HCT116 (cell line): ENCODE measurements at regions not wholly inside any gene's neighbourhood (a gene's known extent, or its start where the extent isn't known, plus 50 kb on each side); places are given as distances from the start of the nearest gene placed in this dataset.

Source experiments
- ATAC-seq: fragments of 200-7000 bp; cut with Tn5 transposase; 2 replicates; pipeline ENCODE4 v1.9.1; 2020; ENCODE audit warnings: mild to moderate bottlenecking, moderate library complexity
- BruUV-seq: library from RNA; stranded (reverse); fragments of 400-500 nt; replicated peaks from 2 replicates; lab custom pipeline; 2021; lab: Mats Ljungman, UMichigan
- CTCF ChIA-PET: fragments of 300-600 bp; sonication (Branson Sonifier 250); formaldehyde crosslinking; loops from one replicate; lab custom pipeline; 2021; ENCODE audit warnings: antibody characterized with exemption; lab: Charles Lee
- POLR2A ChIA-PET: fragments of 300-600, 350-600 bp; sonication (Branson Sonifier 250); formaldehyde crosslinking; loops from one replicate; lab custom pipeline; 2021; ENCODE audit warnings: antibody characterized with exemption; lab: Charles Lee
- RAD21 ChIA-PET, 2 experiments: fragments of 300-600 bp; sonication (Branson Sonifier 250); formaldehyde crosslinking; loops; one replicate each; lab custom pipeline; 2023; ENCODE audit warnings: low total read pairs in 2 of 2; ENCODE audit not compliant: uncharacterized antibody in 2 of 2, unreplicated experiment in 2 of 2, low non-redundant PET in 1 of 2; lab: Charles Lee
- DNase-seq: peaks from one replicate; pipeline ENCODE4 v3.0.0-alpha.2; 2010; ENCODE audit warnings: low read depth, low spot score
- H2AFZ ChIP-seq: fragments of 200-600 bp; shearing (Covaris generic), sonication (generic); 2 replicates; pipeline ENCODE4 v1.6.1; 2017; ENCODE audit warnings: low read depth, mixed run types, mixed read lengths, antibody characterized with exemption, low read length; ENCODE audit not compliant: poor library complexity, severe bottlenecking
- H3K27ac ChIP-seq: 2 replicates; pipeline ENCODE4 v1.5.1; 2012; ENCODE audit warnings: low read depth, low read length
- H3K27me3 ChIP-seq: fragments of 200-600 bp; sonication (generic); 2 replicates; pipeline ENCODE4 v1.6.1; 2016; ENCODE audit warnings: mixed run types, low read length, mixed read lengths; ENCODE audit not compliant: insufficient read depth
- H3K36me3 ChIP-seq, 2 experiments: fragments of 200-500 bp in 1 of 2; fragments of 200-600 bp in 1 of 2; sonication (Bioruptor generic) in 1 of 2; sonication (generic) in 1 of 2; 2 replicates each; pipeline versions ENCODE4 v1.5.1 to v1.6.1; 2014 to 2016; ENCODE audit warnings: low read length in 2 of 2, inconsistent platforms in 1 of 2, mixed read lengths in 1 of 2, mixed run types in 1 of 2; ENCODE audit not compliant: insufficient read depth in 2 of 2, control insufficient read depth in 1 of 2
- H3K4me1 ChIP-seq, 2 experiments: fragments of 200-600 bp in 1 of 2; sonication (generic) in 1 of 2; 2 replicates each; pipeline versions ENCODE4 v1.5.1 to v1.6.1; 2012 to 2017; ENCODE audit warnings: low read length in 2 of 2, inconsistent platforms in 1 of 2, mild to moderate bottlenecking in 1 of 2, mixed read lengths in 1 of 2, mixed run types in 1 of 2, moderate library complexity in 1 of 2; ENCODE audit not compliant: insufficient read depth in 2 of 2, control insufficient read depth in 1 of 2
- H3K4me2 ChIP-seq: fragments of 200-600 bp; sonication (generic); 2 replicates; pipeline ENCODE4 v1.6.1; 2017; ENCODE audit warnings: mixed run types, low read length, mixed read lengths
- H3K4me3 ChIP-seq, 2 experiments: fragments of 200-600 bp in 1 of 2; sonication (generic) in 1 of 2; replicated peaks in 1 of 2; 2 replicates each; pipeline ENCODE4 v1.5.1; 2011 to 2016; ENCODE audit warnings: low read length in 2 of 2, control low read depth in 1 of 2, low read depth in 1 of 2, mild to moderate bottlenecking in 1 of 2, mixed read lengths in 1 of 2, mixed run types in 1 of 2
- H3K79me2 ChIP-seq: fragments of 200-600 bp; sonication (generic); 2 replicates; pipeline ENCODE4 v1.6.1; 2017; ENCODE audit warnings: mild to moderate bottlenecking, mixed run types, low read length, moderate library complexity, mixed read lengths; ENCODE audit not compliant: insufficient read depth
- H3K9ac ChIP-seq: fragments of 200-600 bp; sonication (generic); 2 replicates; pipeline ENCODE4 v1.6.1; 2016; ENCODE audit warnings: low read length, mixed read lengths
- H3K9me2 ChIP-seq: fragments of 200-600 bp; sonication (generic), shearing (Covaris generic); 2 replicates; pipeline ENCODE4 v1.6.1; 2017; ENCODE audit warnings: mixed run types, mild to moderate bottlenecking, moderate library complexity; ENCODE audit not compliant: insufficient read depth
- H3K9me3 ChIP-seq, 2 experiments: fragments of 200-500 bp in 1 of 2; fragments of 200-600 bp in 1 of 2; sonication (Bioruptor generic) in 1 of 2; sonication (generic) in 1 of 2; 2 replicates each; pipeline ENCODE4 v1.6.1; 2014 to 2017; ENCODE audit warnings: low read length in 2 of 2, mixed read lengths in 2 of 2, inconsistent platforms in 1 of 2, low read depth in 1 of 2, mild to moderate bottlenecking in 1 of 2, mixed run types in 1 of 2, moderate library complexity in 1 of 2; ENCODE audit not compliant: control insufficient read depth in 1 of 2, insufficient read depth in 1 of 2
- H4K20me1 ChIP-seq: fragments of 200-600 bp; sonication (generic), shearing (Covaris generic); 2 replicates; pipeline ENCODE4 v1.6.1; 2017; ENCODE audit warnings: mixed run types, mild to moderate bottlenecking, moderate library complexity; ENCODE audit not compliant: insufficient read depth
- CTCF ChIP-seq, 3 experiments: fragments of 200-600 bp in 1 of 3; sonication (generic) in 1 of 3; IDR thresholded peaks in 2 of 3; conservative IDR thresholded peaks in 1 of 3; 2 replicates each; pipeline ENCODE4 v1.5.1; 2012 to 2017; ENCODE audit warnings: low read depth in 2 of 3, low read length in 2 of 3, antibody characterized with exemption in 1 of 3, borderline replicate concordance in 1 of 3, control low read depth in 1 of 3, mild to moderate bottlenecking in 1 of 3, mixed read lengths in 1 of 3, mixed run types in 1 of 3, moderate library complexity in 1 of 3; ENCODE audit not compliant: insufficient read depth in 1 of 3
- ELF1 ChIP-seq: IDR thresholded peaks from 2 replicates; pipeline ENCODE4 v1.6.1; 2012; ENCODE audit warnings: low read depth, borderline replicate concordance
- EZH2 ChIP-seq: fragments of 200-600 bp; sonication (generic); IDR thresholded peaks from 2 replicates; pipeline ENCODE4 v1.6.1; 2017; ENCODE audit warnings: antibody characterized with exemption, mixed run types
- FOSL1 ChIP-seq: IDR thresholded peaks from 2 replicates; pipeline ENCODE4 v1.6.1; 2012; ENCODE audit warnings: low read depth
- JUND ChIP-seq: IDR thresholded peaks from 2 replicates; pipeline ENCODE4 v1.6.1; 2012
- MAX ChIP-seq: IDR thresholded peaks from 2 replicates; pipeline ENCODE4 v1.6.1; 2012
- POLR2AphosphoS5 ChIP-seq: IDR thresholded peaks from 2 replicates; pipeline ENCODE4 v1.6.1; 2011; ENCODE audit warnings: mild to moderate bottlenecking, low read depth, low read length, moderate library complexity
- REST ChIP-seq: IDR thresholded peaks from 2 replicates; pipeline ENCODE4 v1.6.1; 2012; ENCODE audit warnings: low read depth
- SIN3A ChIP-seq: IDR thresholded peaks from 2 replicates; pipeline ENCODE4 v1.6.1; 2012; ENCODE audit warnings: low read depth
- YY1 ChIP-seq: IDR thresholded peaks from 2 replicates; pipeline ENCODE4 v1.6.1; 2011; ENCODE audit warnings: low read length, low read depth, moderate library complexity, mild to moderate bottlenecking; ENCODE audit not compliant: insufficient replicate concordance; ENCODE audit errors: extremely low read depth
- intact Hi-C: fragments of 100-400 bp; cut with micrococcal nuclease; formaldehyde crosslinking; loops from 2 replicates; pipeline ENCODE4 v1.10.0; 2022

GRCh38 chr3:73294537-73294936, 233.1 kb downstream of the EBLN2 start:
- DNase-seq (no peak), ATAC-seq (no peak)
- RAD21 ChIA-PET, result no interaction called here
- Histone ChIP-seq H3K9me3 (no peaks in the 10 kb centered on the region), H3K4me3 (no peak overlapping the region), H3K4me2 (no peak overlapping the region), H3K79me2 (no peaks in the 10 kb centered on the region), H3K9ac (no peak overlapping the region), H3K9me2 (no peaks in the 10 kb centered on the region), H2AFZ (no peak overlapping the region), H3K27me3 (peaks cover 58% of the 10 kb centered on the region), H3K36me3 (no peaks in the 10 kb centered on the region), H4K20me1 (no peaks in the 10 kb centered on the region), H3K27ac (no peak overlapping the region), H3K4me1 (no peaks in the 10 kb centered on the region)
- intact Hi-C loops, result no loop called here
- BruUV-seq, result no TSS peak
- CTCF ChIA-PET, result no interaction called here
- POLR2A ChIA-PET, result no interaction called here
- TF ChIP-seq ELF1 (no peak), REST (no peak), CTCF (IDR thresholded peaks at IDR 0.05 in 2 of 3, conservative IDR thresholded peaks at IDR 0.05 in 1 of 3; ENCODE audit: borderline replicate concordance in 1 of 3, insufficient read depth in 1 of 3, low read depth in 2 of 3, low read length in 2 of 3) (no peak), YY1 (no peak), SIN3A (no peak), POLR2AphosphoS5 (no peak), FOSL1 (no peak), JUND (no peak), EZH2 (no peak), MAX (no peak)
